Neural progenitor cell (in vitro differentiated cells): ENCODE measurements at regions not wholly inside any gene's neighbourhood (a gene's known extent, or its start where the extent isn't known, plus 50 kb on each side); places are given as distances from the start of the nearest gene placed in this dataset.

Source experiments
- CTCF ChIP-seq: fragments of 200-600 bp; sonication (generic); IDR thresholded peaks from 2 replicates; pipeline ENCODE4 v1.5.1; 2017; ENCODE audit warnings: antibody characterized with exemption, mild to moderate bottlenecking
- EZH2 ChIP-seq: fragments of 200-600 bp; sonication (generic); IDR thresholded peaks from 2 replicates; pipeline ENCODE4 v1.6.1; 2017; ENCODE audit warnings: antibody characterized with exemption, mild to moderate bottlenecking, moderate library complexity

- TF ChIP-seq EZH2 (no peak), CTCF (no peak)
Measured at GRCh38 chr4:12296366-12296765, 867.7 kb upstream of the HS3ST1 start.
